ENCODE measurements at regions not wholly inside any gene's neighbourhood (a gene's known extent, or its start where the extent isn't known, plus 50 kb on each side); places are given as distances from the start of the nearest gene placed in this dataset.

GRCh38 chr9:81387360-81388106 is 301.8 kb downstream of the TLE1 start:
- DNase-seq, result no peak

GRCh38 chr9:81384911-81385310 is 304.4 kb downstream of the TLE1 start:
- DNase-seq, result no peak

GRCh38 chr9:81382281-81382680 is 307.1 kb downstream of the TLE1 start:
- DNase-seq, result no peak

- DNase-seq, result no peak
These were observed 307.7 kb downstream of the TLE1 start for GRCh38 chr9:81381694-81382093.

- DNase-seq, result no peak
These were observed 308.6 kb downstream of the TLE1 start for GRCh38 chr9:81380504-81381359.

GRCh38 chr9:81379655-81380054 is 309.7 kb downstream of the TLE1 start:
- no peak for DNase-seq

- no peak for DNase-seq
These were observed 311.4 kb downstream of the TLE1 start for GRCh38 chr9:81377921-81378320.

- DNase-seq, result peak; percentile 70
These were observed 312.0 kb downstream of the TLE1 start for GRCh38 chr9:81377320-81377719.

GRCh38 chr9:81375187-81376100 is 313.9 kb downstream of the TLE1 start:
- DNase-seq, result no peak

GRCh38 chr9:81374459-81375186 is 314.7 kb downstream of the TLE1 start:
- DNase-seq, result no peak

GRCh38 chr9:81373294-81373693 is 316.1 kb downstream of the TLE1 start:
- DNase-seq, result no peak

GRCh38 chr9:81372628-81373191 is 316.6 kb downstream of the TLE1 start:
- DNase-seq, result no peak

- no peak for DNase-seq
These were observed 317.5 kb downstream of the TLE1 start for GRCh38 chr9:81371824-81372223.

- DNase-seq, result no peak
These were observed 318.7 kb downstream of the TLE1 start for GRCh38 chr9:81370650-81371049.

- DNase-seq, result no peak
These were observed 319.3 kb downstream of the TLE1 start for GRCh38 chr9:81370096-81370495.

GRCh38 chr9:81369121-81369520 is 320.2 kb downstream of the TLE1 start:
- no peak for DNase-seq

- no peak for DNase-seq
These were observed 325.3 kb downstream of the TLE1 start for GRCh38 chr9:81363916-81364480.

- DNase-seq, result no peak
These were observed 328.1 kb downstream of the TLE1 start for GRCh38 chr9:81361296-81361695.

- DNase-seq, result no peak
These were observed 338.2 kb downstream of the TLE1 start for GRCh38 chr9:81351166-81351565.

GRCh38 chr9:81344366-81344765 is 345.0 kb downstream of the TLE1 start:
- no peak for DNase-seq

GRCh38 chr9:81335879-81336421 is 353.4 kb downstream of the TLE1 start:
- DNase-seq, result no peak

All from NCI-H748 treated with DMSO at 0.1 percent for 48 hours (cell line).